ENCODE measurements at regions not wholly inside any gene's neighbourhood (a gene's known extent, or its start where the extent isn't known, plus 50 kb on each side); places are given as distances from the start of the nearest gene placed in this dataset.

- TF ChIP-seq GATA3 (IDR thresholded peaks at IDR 0.05; ENCODE audit: low read depth, low read length) (no peak), GATA2 (IDR thresholded peaks at IDR 0.05; ENCODE audit: low read depth, low read length) (no peak)
These were observed 429.8 kb upstream of the CELF2 start for GRCh38 chr10:10587744-10588393.

Measured in SH-SY5Y (cell line).